ENCODE measurements at regions not wholly inside any gene's neighbourhood (a gene's known extent, or its start where the extent isn't known, plus 50 kb on each side); places are given as distances from the start of the nearest gene placed in this dataset.

DNA sequence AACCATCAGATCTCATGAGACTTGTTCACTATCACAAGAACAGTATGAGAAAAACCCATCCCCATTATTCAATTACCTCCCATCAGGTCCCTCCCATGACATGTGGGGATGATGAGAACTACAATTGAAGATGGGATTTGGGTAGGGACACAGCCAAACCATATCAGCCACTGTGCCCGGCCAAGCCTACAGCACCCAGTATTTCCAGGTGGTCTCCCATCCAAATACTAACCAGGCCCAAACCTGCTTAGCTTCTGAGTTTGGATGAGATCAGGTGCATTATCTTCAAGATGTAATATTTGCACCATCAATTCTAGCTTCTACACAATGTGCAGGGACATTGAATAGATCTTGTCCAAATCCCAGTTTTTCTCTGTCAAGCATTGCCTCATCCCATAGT is 196.9 kb downstream of the BAMBI start:
- TF ChIP-seq POLR2AphosphoS5 (IDR thresholded peaks at IDR 0.05) (no peak), CTCF (IDR thresholded peaks at IDR 0.05) (no peak), POLR2A (IDR thresholded peaks at IDR 0.05) (no peak), EP300 (IDR thresholded peaks at IDR 0.05) (no peak)
